GM23248 (cell line): ENCODE measurements at regions not wholly inside any gene's neighbourhood (a gene's known extent, or its start where the extent isn't known, plus 50 kb on each side); places are given as distances from the start of the nearest gene placed in this dataset.

Experiments
- DNase-seq: peaks from one replicate; pipeline ENCODE4 v3.0.0-alpha.2; 2015
- H2AFZ ChIP-seq: fragments of 200-600 bp; sonication (generic); 2 replicates; pipeline ENCODE4 v1.6.1; 2016; ENCODE audit warnings: antibody characterized with exemption
- H3F3A ChIP-seq: fragments of 200-600 bp; sonication (generic); 2 replicates; pipeline ENCODE4 v1.6.1; 2016; ENCODE audit warnings: mild to moderate bottlenecking, antibody characterized with exemption, mixed run types; ENCODE audit not compliant: insufficient read depth
- H3K27ac ChIP-seq: fragments of 200-600 bp; sonication (generic); 2 replicates; pipeline ENCODE4 v1.5.1; 2016; ENCODE audit warnings: mild to moderate bottlenecking
- H3K27me3 ChIP-seq: fragments of 200-600 bp; sonication (generic); replicated peaks from 2 replicates; pipeline ENCODE4 v1.6.1; 2016; ENCODE audit warnings: mild to moderate bottlenecking; ENCODE audit not compliant: insufficient read depth
- H3K36me3 ChIP-seq: fragments of 200-600 bp; sonication (generic); 2 replicates; pipeline ENCODE4 v1.6.1; 2016; ENCODE audit warnings: low read depth, mild to moderate bottlenecking
- H3K4me1 ChIP-seq: fragments of 200-600 bp; sonication (generic); 2 replicates; pipeline ENCODE4 v1.6.1; 2016; ENCODE audit warnings: mild to moderate bottlenecking; ENCODE audit not compliant: insufficient read depth
- H3K4me2 ChIP-seq: fragments of 200-600 bp; sonication (generic); one replicate; pipeline ENCODE4 v1.6.1; 2016; ENCODE audit warnings: mild to moderate bottlenecking; ENCODE audit not compliant: unreplicated experiment
- H3K4me3 ChIP-seq: fragments of 200-600 bp; sonication (generic); 2 replicates; pipeline ENCODE4 v1.5.1; 2016; ENCODE audit warnings: mild to moderate bottlenecking
- H3K79me2 ChIP-seq: fragments of 200-600 bp; sonication (generic); 2 replicates; pipeline ENCODE4 v1.6.1; 2016; ENCODE audit warnings: mild to moderate bottlenecking; ENCODE audit not compliant: insufficient read depth
- H3K9ac ChIP-seq: fragments of 200-600 bp; sonication (generic); 2 replicates; pipeline ENCODE4 v1.6.1; 2016; ENCODE audit warnings: mild to moderate bottlenecking
- H3K9me2 ChIP-seq: fragments of 200-600 bp; sonication (generic); 2 replicates; pipeline ENCODE4 v1.6.1; 2016; ENCODE audit warnings: mixed run types, mild to moderate bottlenecking, moderate library complexity; ENCODE audit not compliant: insufficient read depth
- H3K9me3 ChIP-seq: fragments of 200-600 bp; sonication (generic); one replicate; pipeline ENCODE4 v1.6.1; 2017; ENCODE audit warnings: low read depth
- H4K20me1 ChIP-seq: fragments of 200-600 bp; sonication (generic); 2 replicates; pipeline ENCODE4 v1.6.0; 2016; ENCODE audit not compliant: insufficient read depth
- EZH2 ChIP-seq: fragments of 200-600 bp; sonication (generic); IDR thresholded peaks from 2 replicates; pipeline ENCODE4 v1.6.1; 2018; ENCODE audit warnings: antibody characterized with exemption, mild to moderate bottlenecking; ENCODE audit not compliant: insufficient read depth, poor library complexity, severe bottlenecking
- EZH2phosphoT487 ChIP-seq: fragments of 200-600 bp; sonication (generic); IDR thresholded peaks from 2 replicates; pipeline ENCODE4 v1.6.1; 2018; ENCODE audit warnings: antibody characterized with exemption, moderate library complexity, mild to moderate bottlenecking, low read depth; ENCODE audit not compliant: insufficient read depth
- WGBS, 2 experiments: methylation state at CpG; one replicate each; pipeline ENCODE4 v1.1.6; 2015 to 2017; ENCODE audit warnings: low lambda C conversion rate in 2 of 2, low coverage in 1 of 2; ENCODE audit errors: missing lambda C conversion rate in 2 of 2; 5-methylcytosine and 5-hydroxymethylcytosine counted together
- in situ Hi-C: fragments of 300-500 bp; cut with MboI; formaldehyde crosslinking; loops from 2 replicates; pipeline ENCODE4 v1.15.0; 2020

- 52 to 63% methylated on average over 3 of the region's 3 CpGs for WGBS, 2 experiments
- no peak for DNase-seq
- Histone ChIP-seq H3K9me2 (no peaks in the 10 kb centered on the region), H3K4me3 (no peak overlapping the region), H2AFZ (no peak overlapping the region), H3K9ac (no peak overlapping the region), H3K9me3 (no peaks in the 10 kb centered on the region), H4K20me1 (no peaks in the 10 kb centered on the region), H3K79me2 (no peaks in the 10 kb centered on the region), H3K36me3 (no peaks in the 10 kb centered on the region), H3K4me2 (no peak overlapping the region), H3K27me3 (peaks cover 5% of the 10 kb centered on the region; the same call in 1 of the 2 replicates), H3F3A (no peaks in the 10 kb centered on the region), H3K4me1 (no peaks in the 10 kb centered on the region), H3K27ac (no peak overlapping the region)
- in situ Hi-C loops = no loop called here
- TF ChIP-seq EZH2 = no peak
Observed at GRCh38 chr5:57036761-57037160, 84.8 kb upstream of the MIER3 start.

GRCh38 chr5:57037355-57037754 lies 85.4 kb upstream of the MIER3 start:
- H3K9me2 ChIP-seq = no peaks in the 10 kb centered on the region
- H3K4me2 ChIP-seq = no peak overlapping the region
- no peaks in the 10 kb centered on the region for H3F3A ChIP-seq
- no peaks in the 10 kb centered on the region for H3K4me1 ChIP-seq
- no peaks in the 10 kb centered on the region for H3K79me2 ChIP-seq
- WGBS, 2 experiments = 62 to 66% methylated on average over 6 of the region's 6 CpGs
- DNase-seq = no peak
- no peaks in the 10 kb centered on the region for H3K36me3 ChIP-seq
- H4K20me1 ChIP-seq = no peaks in the 10 kb centered on the region
- no peak overlapping the region for H3K4me3 ChIP-seq
- TF ChIP-seq EZH2phosphoT487 (no peak), EZH2 (no peak)
- H3K9ac ChIP-seq = no peak overlapping the region
- no peaks in the 10 kb centered on the region for H3K9me3 ChIP-seq
- in situ Hi-C loops = no loop called here
- no peak overlapping the region for H2AFZ ChIP-seq
- no peak overlapping the region for H3K27ac ChIP-seq
- peaks cover 5% of the 10 kb centered on the region; the same call in 1 of the 2 replicates for H3K27me3 ChIP-seq

GRCh38 chr5:57041570-57041969 lies 89.6 kb upstream of the MIER3 start:
- Histone ChIP-seq H3K79me2 (no peaks in the 10 kb centered on the region), H4K20me1 (no peaks in the 10 kb centered on the region), H3K4me1 (no peaks in the 10 kb centered on the region), H2AFZ (no peak overlapping the region), H3F3A (no peaks in the 10 kb centered on the region), H3K36me3 (no peaks in the 10 kb centered on the region), H3K9ac (no peak overlapping the region), H3K4me3 (no peak overlapping the region), H3K9me2 (no peaks in the 10 kb centered on the region), H3K4me2 (no peak overlapping the region), H3K27ac (no peak overlapping the region), H3K27me3 (no peaks in the 10 kb centered on the region), H3K9me3 (no peaks in the 10 kb centered on the region)
- in situ Hi-C loops = no loop called here
- DNase-seq = no peak
- TF ChIP-seq EZH2 = no peak
- no peak for TF ChIP-seq EZH2phosphoT487
- WGBS, 2 experiments = 8 to 18% methylated on average over 1 of the region's 1 CpG

GRCh38 chr5:57042524-57042931 lies 90.6 kb upstream of the MIER3 start:
- in situ Hi-C loops = no loop called here
- DNase-seq = no peak
- 72 to 86% methylated on average over 3 of the region's 3 CpGs for WGBS, 2 experiments

GRCh38 chr5:57054135-57054534 lies 102.2 kb upstream of the MIER3 start:
- no peak for TF ChIP-seq EZH2
- no peak for TF ChIP-seq EZH2phosphoT487
- no peaks in the 10 kb centered on the region for H3F3A ChIP-seq
- in situ Hi-C loops = no loop called here

More at GRCh38 chr5:57042524-57042931, 90.6 kb upstream of the MIER3 start:
- Histone ChIP-seq H3K27me3 (no peaks in the 10 kb centered on the region; the same call in 1 of the 2 replicates), H3K27ac (no peak overlapping the region), H4K20me1 (no peaks in the 10 kb centered on the region), H3K9ac (no peak overlapping the region), H3K9me2 (no peaks in the 10 kb centered on the region), H3K36me3 (no peaks in the 10 kb centered on the region), H3K79me2 (no peaks in the 10 kb centered on the region), H2AFZ (no peak overlapping the region), H3K4me2 (no peak overlapping the region), H3K4me3 (no peak overlapping the region), H3F3A (no peaks in the 10 kb centered on the region), H3K4me1 (no peaks in the 10 kb centered on the region), H3K9me3 (no peaks in the 10 kb centered on the region)
- no peak for TF ChIP-seq EZH2
- TF ChIP-seq EZH2phosphoT487 = no peak

More at GRCh38 chr5:57054135-57054534, 102.2 kb upstream of the MIER3 start:
- Histone ChIP-seq H3K27me3 (0 out of 2 replicates have a peak, but pooled peaks cover 4% of the 10 kb centered on the region), H3K79me2 (no peaks in the 10 kb centered on the region), H3K4me2 (no peak overlapping the region), H4K20me1 (no peaks in the 10 kb centered on the region), H3K36me3 (no peaks in the 10 kb centered on the region), H3K4me1 (no peaks in the 10 kb centered on the region), H3K9ac (no peak overlapping the region), H3K9me3 (no peaks in the 10 kb centered on the region), H3K27ac (no peak overlapping the region), H2AFZ (no peak overlapping the region), H3K9me2 (no peaks in the 10 kb centered on the region), H3K4me3 (no peak overlapping the region)
- no peak for DNase-seq
